ENCODE measurements at regions not wholly inside any gene's neighbourhood (a gene's known extent, or its start where the extent isn't known, plus 50 kb on each side); places are given as distances from the start of the nearest gene placed in this dataset.

DNA sequence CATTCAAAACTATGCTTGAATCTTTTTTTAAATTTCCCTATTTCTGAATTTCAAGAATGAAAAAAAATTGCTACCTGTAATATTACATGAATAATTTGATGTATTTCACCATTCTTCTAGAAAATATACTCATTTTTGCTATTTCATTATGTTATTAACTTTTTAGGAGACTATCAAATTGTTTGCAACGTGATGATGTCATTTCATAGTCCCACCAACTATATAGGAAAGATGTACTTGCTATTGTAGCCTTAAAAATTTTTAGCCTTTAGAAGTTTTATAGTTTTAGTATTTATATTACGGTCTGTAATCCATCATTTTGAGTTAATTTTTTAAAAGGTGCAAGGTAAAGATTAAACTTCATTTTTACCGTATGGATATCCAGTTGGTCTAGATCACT lies 81.4 kb upstream of the AHI1 start:
- Histone ChIP-seq H3K27me3 (ENCODE audit: control insufficient read depth in 3 of 3, insufficient read depth in 3 of 3, low read length in 3 of 3) (no peaks in the 10 kb centered on the region), H3K4me1 (ENCODE audit: control insufficient read depth in 3 of 3, insufficient read depth in 3 of 3, low read length in 3 of 3) (no peaks in the 10 kb centered on the region), H3K36me3 (ENCODE audit: control insufficient read depth in 3 of 3, insufficient read depth in 3 of 3, low read length in 3 of 3) (no peaks in the 10 kb centered on the region), H3K4me3 (ENCODE audit: low read length in 3 of 3) (no peak overlapping the region), H3K9ac (ENCODE audit: low read depth in 1 of 3, low read length in 3 of 3) (no peak overlapping the region), H3K9me3 (ENCODE audit: control insufficient read depth in 3 of 3, low read length in 3 of 3) (no peaks in the 10 kb centered on the region), H3K27ac (ENCODE audit: low read depth, low read length) (no peak overlapping the region)

GRCh38 chr6:135581211-135581610 lies 83.7 kb upstream of the AHI1 start:
- no peaks in the 10 kb centered on the region for H3K4me1 ChIP-seq (ENCODE audit: control insufficient read depth in 3 of 3, insufficient read depth in 3 of 3, low read length in 3 of 3)
- H3K27ac ChIP-seq (ENCODE audit: low read depth, low read length), result no peak overlapping the region
- H3K9ac ChIP-seq (ENCODE audit: low read depth in 1 of 3, low read length in 3 of 3), result no peak overlapping the region
- no peaks in the 10 kb centered on the region for H3K36me3 ChIP-seq (ENCODE audit: control insufficient read depth in 3 of 3, insufficient read depth in 3 of 3, low read length in 3 of 3)
- no peaks in the 10 kb centered on the region for H3K9me3 ChIP-seq (ENCODE audit: control insufficient read depth in 3 of 3, low read length in 3 of 3)
- no peak overlapping the region for H3K4me3 ChIP-seq (ENCODE audit: low read length in 3 of 3)
- H3K27me3 ChIP-seq (ENCODE audit: control insufficient read depth in 3 of 3, insufficient read depth in 3 of 3, low read length in 3 of 3), result no peaks in the 10 kb centered on the region

- Histone ChIP-seq H3K4me1 (ENCODE audit: control insufficient read depth in 3 of 3, insufficient read depth in 3 of 3, low read length in 3 of 3) (no peaks in the 10 kb centered on the region), H3K9ac (ENCODE audit: low read depth in 1 of 3, low read length in 3 of 3) (no peak overlapping the region), H3K36me3 (ENCODE audit: control insufficient read depth in 3 of 3, insufficient read depth in 3 of 3, low read length in 3 of 3) (no peaks in the 10 kb centered on the region), H3K27me3 (ENCODE audit: control insufficient read depth in 3 of 3, insufficient read depth in 3 of 3, low read length in 3 of 3) (no peaks in the 10 kb centered on the region), H3K9me3 (ENCODE audit: control insufficient read depth in 3 of 3, low read length in 3 of 3) (no peaks in the 10 kb centered on the region), H3K27ac (ENCODE audit: low read depth, low read length) (no peak overlapping the region), H3K4me3 (ENCODE audit: low read length in 3 of 3) (no peak overlapping the region)
These were observed 85.8 kb upstream of the AHI1 start for GRCh38 chr6:135583256-135583761.

DNA sequence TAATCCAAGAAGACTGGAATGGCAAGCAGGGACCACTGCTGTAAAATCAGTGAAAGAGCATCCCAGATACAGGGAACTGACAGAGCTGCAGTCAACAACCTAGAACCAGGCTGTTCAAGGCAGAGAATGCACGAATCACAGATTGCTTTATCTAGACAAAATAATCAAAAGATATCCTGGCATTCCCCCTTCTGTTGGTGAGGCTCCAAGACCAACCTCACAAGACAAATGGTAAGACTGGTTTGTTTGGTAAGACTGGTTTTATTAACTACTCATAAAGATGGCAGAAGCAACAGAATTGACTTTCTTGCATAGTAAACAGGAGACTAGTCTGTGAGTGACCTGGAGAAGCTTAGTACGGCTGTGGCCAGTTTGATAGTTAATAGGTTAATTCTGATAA lies 88.8 kb upstream of the AHI1 start:
- no peaks in the 10 kb centered on the region for H3K27me3 ChIP-seq (ENCODE audit: control insufficient read depth in 3 of 3, insufficient read depth in 3 of 3, low read length in 3 of 3)
- no peaks in the 10 kb centered on the region for H3K36me3 ChIP-seq (ENCODE audit: control insufficient read depth in 3 of 3, insufficient read depth in 3 of 3, low read length in 3 of 3)
- H3K9ac ChIP-seq (ENCODE audit: low read depth in 1 of 3, low read length in 3 of 3), result no peak overlapping the region
- H3K9me3 ChIP-seq (ENCODE audit: control insufficient read depth in 3 of 3, low read length in 3 of 3), result no peaks in the 10 kb centered on the region
- no peaks in the 10 kb centered on the region for H3K4me1 ChIP-seq (ENCODE audit: control insufficient read depth in 3 of 3, insufficient read depth in 3 of 3, low read length in 3 of 3)
- H3K27ac ChIP-seq (ENCODE audit: low read depth, low read length), result no peak overlapping the region
- no peak overlapping the region for H3K4me3 ChIP-seq (ENCODE audit: low read length in 3 of 3)

- Histone ChIP-seq H3K27ac (ENCODE audit: low read depth, low read length) (no peak overlapping the region), H3K4me1 (ENCODE audit: control insufficient read depth in 3 of 3, insufficient read depth in 3 of 3, low read length in 3 of 3) (no peaks in the 10 kb centered on the region), H3K27me3 (ENCODE audit: control insufficient read depth in 3 of 3, insufficient read depth in 3 of 3, low read length in 3 of 3) (no peaks in the 10 kb centered on the region), H3K36me3 (ENCODE audit: control insufficient read depth in 3 of 3, insufficient read depth in 3 of 3, low read length in 3 of 3) (no peaks in the 10 kb centered on the region), H3K4me3 (ENCODE audit: low read length in 3 of 3) (no peak overlapping the region), H3K9me3 (ENCODE audit: control insufficient read depth in 3 of 3, low read length in 3 of 3) (no peaks in the 10 kb centered on the region), H3K9ac (ENCODE audit: low read depth in 1 of 3, low read length in 3 of 3) (no peak overlapping the region)
These were observed 89.3 kb upstream of the AHI1 start for GRCh38 chr6:135586844-135587243.

GRCh38 chr6:135592276-135592675 lies 94.7 kb upstream of the AHI1 start:
- H3K9ac ChIP-seq (ENCODE audit: low read depth in 1 of 3, low read length in 3 of 3), result no peak overlapping the region
- H3K27me3 ChIP-seq (ENCODE audit: control insufficient read depth in 3 of 3, insufficient read depth in 3 of 3, low read length in 3 of 3), result no peaks in the 10 kb centered on the region
- no peaks in the 10 kb centered on the region for H3K36me3 ChIP-seq (ENCODE audit: control insufficient read depth in 3 of 3, insufficient read depth in 3 of 3, low read length in 3 of 3)
- H3K27ac ChIP-seq (ENCODE audit: low read depth, low read length), result no peak overlapping the region
- H3K4me1 ChIP-seq (ENCODE audit: control insufficient read depth in 3 of 3, insufficient read depth in 3 of 3, low read length in 3 of 3), result no peaks in the 10 kb centered on the region
- H3K9me3 ChIP-seq (ENCODE audit: control insufficient read depth in 3 of 3, low read length in 3 of 3), result no peaks in the 10 kb centered on the region
- no peak overlapping the region for H3K4me3 ChIP-seq (ENCODE audit: low read length in 3 of 3)

DNA sequence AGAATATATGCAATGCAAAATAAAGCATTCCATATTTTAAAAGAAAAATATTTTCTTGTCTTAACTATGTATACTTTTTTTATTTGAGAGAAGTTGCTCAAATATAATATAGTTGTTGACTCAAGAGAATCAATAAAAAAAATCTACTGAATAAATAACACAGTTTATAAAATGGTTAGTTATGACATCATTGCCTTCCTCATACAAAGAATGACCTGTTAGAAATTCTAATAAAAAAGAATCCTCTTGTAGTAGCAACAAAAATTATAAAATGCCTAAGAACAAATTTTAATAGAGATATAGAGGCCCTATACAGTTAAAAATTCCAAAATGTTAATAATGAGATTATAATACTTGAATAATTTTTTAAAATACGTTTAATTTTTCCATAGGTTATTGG lies 96.5 kb upstream of the AHI1 start:
- no peaks in the 10 kb centered on the region for H3K36me3 ChIP-seq (ENCODE audit: control insufficient read depth in 3 of 3, insufficient read depth in 3 of 3, low read length in 3 of 3)
- H3K9me3 ChIP-seq (ENCODE audit: control insufficient read depth in 3 of 3, low read length in 3 of 3), result no peaks in the 10 kb centered on the region
- H3K27me3 ChIP-seq (ENCODE audit: control insufficient read depth in 3 of 3, insufficient read depth in 3 of 3, low read length in 3 of 3), result no peaks in the 10 kb centered on the region
- H3K4me3 ChIP-seq (ENCODE audit: low read length in 3 of 3), result no peak overlapping the region
- H3K9ac ChIP-seq (ENCODE audit: low read depth in 1 of 3, low read length in 3 of 3), result no peak overlapping the region
- no peaks in the 10 kb centered on the region for H3K4me1 ChIP-seq (ENCODE audit: control insufficient read depth in 3 of 3, insufficient read depth in 3 of 3, low read length in 3 of 3)
- no peak overlapping the region for H3K27ac ChIP-seq (ENCODE audit: low read depth, low read length)

DNA sequence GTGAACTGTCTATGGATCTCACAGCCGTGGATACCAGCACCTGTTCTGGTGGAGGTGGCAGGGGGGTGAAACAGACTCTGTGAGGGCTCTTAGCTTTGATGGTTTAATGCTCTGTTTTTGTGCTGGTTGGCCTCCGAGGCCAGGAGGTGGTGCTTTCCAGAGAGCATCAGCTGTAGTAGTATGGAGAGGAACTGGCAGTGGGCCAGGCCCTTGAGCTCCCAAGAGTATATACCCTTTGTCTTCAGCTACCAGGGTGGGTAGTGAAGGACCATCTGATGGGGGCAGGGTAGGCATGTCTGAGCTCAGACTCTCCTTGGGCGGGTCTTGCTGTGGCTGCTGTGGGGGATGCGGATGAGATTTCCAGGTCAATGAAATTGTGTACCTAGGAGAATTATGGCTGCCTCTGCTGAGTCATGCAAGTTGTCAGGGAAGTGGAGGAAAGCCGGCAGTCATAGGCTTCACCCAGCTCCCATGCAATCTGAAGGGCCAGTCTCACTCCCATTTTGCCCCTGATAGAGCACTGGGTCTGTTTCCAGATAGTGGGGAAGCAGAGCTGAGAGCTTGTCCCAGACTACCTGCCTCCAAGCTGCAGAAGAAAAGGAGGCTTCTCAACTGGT lies 102.7 kb upstream of the AHI1 start:
- H3K4me1 ChIP-seq (ENCODE audit: control insufficient read depth in 3 of 3, insufficient read depth in 3 of 3, low read length in 3 of 3), result peaks cover 0 to 2% (median 0%) of the 10 kb centered on the region in 3 donors
- H3K36me3 ChIP-seq (ENCODE audit: control insufficient read depth in 3 of 3, insufficient read depth in 3 of 3, low read length in 3 of 3), result no peaks in the 10 kb centered on the region
- no peak overlapping the region for H3K4me3 ChIP-seq (ENCODE audit: low read length in 3 of 3)

DNA sequence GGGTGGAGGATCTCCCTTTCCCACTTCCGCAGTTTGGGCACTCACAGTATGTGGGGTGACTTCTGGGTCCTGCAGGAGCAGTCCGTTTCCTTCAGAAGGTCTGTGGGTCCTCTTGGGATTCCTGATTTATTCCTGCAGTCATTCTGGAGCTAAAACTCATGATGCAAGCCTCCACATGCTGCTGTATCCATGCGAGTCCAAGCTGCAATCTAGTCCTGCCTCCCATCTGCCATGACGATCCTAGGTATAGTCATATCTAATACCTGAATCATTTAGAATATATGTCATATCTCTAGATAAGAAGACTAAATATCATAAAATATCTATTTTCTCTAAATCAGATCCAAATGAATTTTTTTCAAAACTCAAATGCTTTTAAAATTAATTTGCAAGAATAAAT lies 103.4 kb upstream of the AHI1 start:
- Histone ChIP-seq H3K27ac (ENCODE audit: low read depth, low read length) (no peak overlapping the region), H3K4me3 (ENCODE audit: low read length in 3 of 3) (no peak overlapping the region), H3K4me1 (ENCODE audit: control insufficient read depth in 3 of 3, insufficient read depth in 3 of 3, low read length in 3 of 3) (peaks cover 0 to 2% (median 0%) of the 10 kb centered on the region in 3 donors), H3K9ac (ENCODE audit: low read depth in 1 of 3, low read length in 3 of 3) (no peak overlapping the region), H3K27me3 (ENCODE audit: control insufficient read depth in 3 of 3, insufficient read depth in 3 of 3, low read length in 3 of 3) (no peaks in the 10 kb centered on the region), H3K36me3 (ENCODE audit: control insufficient read depth in 3 of 3, insufficient read depth in 3 of 3, low read length in 3 of 3) (no peaks in the 10 kb centered on the region), H3K9me3 (ENCODE audit: control insufficient read depth in 3 of 3, low read length in 3 of 3) (no peaks in the 10 kb centered on the region)

More for the DNA sequence above, 102.7 kb upstream of the AHI1 start:
- Histone ChIP-seq H3K9me3 (ENCODE audit: control insufficient read depth in 3 of 3, low read length in 3 of 3) (no peaks in the 10 kb centered on the region), H3K9ac (ENCODE audit: low read depth in 1 of 3, low read length in 3 of 3) (no peak overlapping the region), H3K27ac (ENCODE audit: low read depth, low read length) (no peak overlapping the region), H3K27me3 (ENCODE audit: control insufficient read depth in 3 of 3, insufficient read depth in 3 of 3, low read length in 3 of 3) (no peaks in the 10 kb centered on the region)

DNA sequence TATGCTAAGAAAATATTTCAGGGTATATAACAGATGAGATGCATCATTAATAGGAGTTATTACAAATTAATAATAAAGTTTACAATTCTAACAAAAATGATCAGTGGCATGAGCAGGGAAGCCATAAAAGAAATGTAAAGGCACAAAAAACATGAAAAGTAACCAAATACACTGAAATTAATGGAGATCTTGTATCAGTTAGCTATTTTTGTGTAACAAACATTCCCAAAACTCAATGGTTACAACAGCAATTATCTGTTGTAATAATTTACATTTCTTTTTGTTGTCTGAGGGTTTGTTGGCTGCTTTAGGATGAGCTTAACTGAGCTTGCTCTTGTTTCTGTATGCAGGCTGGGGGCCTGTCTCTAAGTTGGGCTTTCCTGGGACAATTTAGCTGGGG lies 104.3 kb upstream of the AHI1 start:
- no peaks in the 10 kb centered on the region for H3K9me3 ChIP-seq (ENCODE audit: control insufficient read depth in 3 of 3, low read length in 3 of 3)
- H3K9ac ChIP-seq (ENCODE audit: low read depth in 1 of 3, low read length in 3 of 3), result no peak overlapping the region
- H3K4me3 ChIP-seq (ENCODE audit: low read length in 3 of 3), result no peak overlapping the region

More for the DNA sequence above, 104.3 kb upstream of the AHI1 start:
- Histone ChIP-seq H3K4me1 (ENCODE audit: control insufficient read depth in 3 of 3, insufficient read depth in 3 of 3, low read length in 3 of 3) (peaks cover 0 to 2% (median 0%) of the 10 kb centered on the region in 3 donors), H3K36me3 (ENCODE audit: control insufficient read depth in 3 of 3, insufficient read depth in 3 of 3, low read length in 3 of 3) (no peaks in the 10 kb centered on the region), H3K27ac (ENCODE audit: low read depth, low read length) (no peak overlapping the region), H3K27me3 (ENCODE audit: control insufficient read depth in 3 of 3, insufficient read depth in 3 of 3, low read length in 3 of 3) (no peaks in the 10 kb centered on the region)

Data from skeletal muscle tissue (tissue), 3 donors.